ACHN (cell line): ENCODE measurements at regions not wholly inside any gene's neighbourhood (a gene's known extent, or its start where the extent isn't known, plus 50 kb on each side); places are given as distances from the start of the nearest gene placed in this dataset.
"Not testable (repeated sequence)": the region's sequence is repeated elsewhere in the genome, so short reads cannot be mapped to it uniquely, and the experiment has no call there.

Experiments used
- DNase-seq: peaks from one replicate; pipeline ENCODE4 v3.0.0-alpha.2; 2015
- in situ Hi-C: cut with HindIII; loops from 2 replicates; pipeline ENCODE4 v1.10.0; 2017; ENCODE audit warnings: low sequenced_read_pairs, low pct_ligation_motif_present, low pct_unique_long_range_greater_than_20kb

- DNase-seq, result no peak
- in situ Hi-C loops, result no loop called here
Observed at GRCh38 chrX:980587-981235, 231.7 kb downstream of the CRLF2 start.

GRCh38 chrX:979127-979526 is 233.3 kb downstream of the CRLF2 start:
- in situ Hi-C loops, DNase-seq: not testable (repeated sequence)

GRCh38 chrX:973010-973632 is 239.3 kb downstream of the CRLF2 start:
- in situ Hi-C loops, result no loop called here
- DNase-seq, result no peak

GRCh38 chrX:968148-968965 is 244.1 kb downstream of the CRLF2 start:
- no peak for DNase-seq

GRCh38 chrX:966396-967070 is 245.9 kb downstream of the CRLF2 start:
- no peak for DNase-seq
- in situ Hi-C loops, result no loop called here

More at GRCh38 chrX:968148-968965, 244.1 kb downstream of the CRLF2 start:
- in situ Hi-C loops, result no loop called here

GRCh38 chrX:964831-965416 is 247.5 kb downstream of the CRLF2 start:
- in situ Hi-C loops, result no loop called here
- DNase-seq, result no peak

GRCh38 chrX:960821-961220 is 251.6 kb downstream of the CRLF2 start:
- DNase-seq, result no peak
- in situ Hi-C loops, result no loop called here

GRCh38 chrX:959595-959994 is 252.9 kb downstream of the CRLF2 start:
- no peak for DNase-seq
- in situ Hi-C loops, result no loop called here

- in situ Hi-C loops, DNase-seq: not testable (repeated sequence)
Observed at GRCh38 chrX:955168-955781, 257.2 kb downstream of the CRLF2 start.

- DNase-seq, result no peak
- in situ Hi-C loops, result no loop called here
Observed at GRCh38 chrX:953879-954482, 258.5 kb downstream of the CRLF2 start.

GRCh38 chrX:952816-953215 is 259.6 kb downstream of the CRLF2 start:
- in situ Hi-C loops, result no loop called here
- DNase-seq, result no peak

GRCh38 chrX:947262-947661 is 265.2 kb downstream of the CRLF2 start:
- in situ Hi-C loops, DNase-seq: not testable (repeated sequence)

GRCh38 chrX:943035-943434 is 269.4 kb downstream of the CRLF2 start:
- DNase-seq, result no peak
- in situ Hi-C loops, result no loop called here

- no peak for DNase-seq
- in situ Hi-C loops, result no loop called here
Observed at GRCh38 chrX:940691-941090, 271.8 kb downstream of the CRLF2 start.

- in situ Hi-C loops, result no loop called here
- no peak for DNase-seq
Observed at GRCh38 chrX:936979-937769, 275.3 kb downstream of the CRLF2 start.

- no peak for DNase-seq
- in situ Hi-C loops, result no loop called here
Observed at GRCh38 chrX:933611-934010, 278.8 kb downstream of the CRLF2 start.

GRCh38 chrX:928606-929005 is 283.8 kb downstream of the CRLF2 start:
- in situ Hi-C loops, result no loop called here
- no peak for DNase-seq
